HL-60 (cell line): ENCODE measurements at regions not wholly inside any gene's neighbourhood (a gene's known extent, or its start where the extent isn't known, plus 50 kb on each side); places are given as distances from the start of the nearest gene placed in this dataset.

ENCODE experiments used
- DNase-seq, 2 experiments: peaks; one replicate each; pipeline ENCODE4 v3.0.0-alpha.2; 2010 to 2020; ENCODE audit warnings: low read depth in 1 of 2, low spot score in 1 of 2
- H3K27ac ChIP-seq: fragments of 250-450 bp; sonication (Bioruptor Pico); replicated peaks from 2 replicates; pipeline ENCODE4 v1.5.1; 2020; ENCODE audit warnings: mild to moderate bottlenecking, moderate library complexity
- H3K27me3 ChIP-seq: fragments of 250-450 bp; sonication (Bioruptor Pico); 2 replicates; pipeline ENCODE4 v1.5.1; 2021; ENCODE audit warnings: mild to moderate bottlenecking, moderate library complexity; ENCODE audit not compliant: insufficient read depth, poor library complexity, severe bottlenecking
- H3K4me3 ChIP-seq: replicated peaks from 2 replicates; pipeline ENCODE4 v1.5.1; 2011; ENCODE audit warnings: mild to moderate bottlenecking, control low read depth, low read length; ENCODE audit not compliant: insufficient read depth
- CTCF ChIP-seq: IDR thresholded peaks from one replicate; pipeline ENCODE4 v1.5.1; 2011; ENCODE audit warnings: low read length, control low read depth, inconsistent platforms; ENCODE audit not compliant: insufficient read depth
- GABPA ChIP-seq: IDR thresholded peaks from 2 replicates; pipeline ENCODE4 v1.6.1; 2012; ENCODE audit warnings: low read depth
- POLR2AphosphoS5 ChIP-seq: IDR thresholded peaks from 2 replicates; pipeline ENCODE4 v1.6.1; 2012; ENCODE audit warnings: low read depth
- REST ChIP-seq: IDR thresholded peaks from 2 replicates; pipeline ENCODE4 v1.6.1; 2012; ENCODE audit warnings: low read depth; ENCODE audit not compliant: insufficient replicate concordance
- SPI1 ChIP-seq: IDR thresholded peaks from 2 replicates; pipeline ENCODE4 v1.6.1; 2012; ENCODE audit warnings: low read depth, mild to moderate bottlenecking, borderline replicate concordance

GRCh38 chr6:71706523-71706922, 179.8 kb upstream of the RIMS1 start:
- H3K27me3 ChIP-seq = no peaks in the 10 kb centered on the region
- TF ChIP-seq REST = no peak
- TF ChIP-seq SPI1 = peak; percentile 85
- no peak for DNase-seq
- H3K27ac ChIP-seq = no peak overlapping the region
- H3K4me3 ChIP-seq = no peak overlapping the region

- TF ChIP-seq CTCF (no peak), POLR2AphosphoS5 (no peak), REST (no peak)
- no peak for DNase-seq
- H3K27ac ChIP-seq = no peak overlapping the region
- no peak overlapping the region for H3K4me3 ChIP-seq
- H3K27me3 ChIP-seq = no peaks in the 10 kb centered on the region
Measured at GRCh38 chr6:71707059-71707458, 179.3 kb upstream of the RIMS1 start.

- no peak overlapping the region for H3K27ac ChIP-seq
- no peaks in the 10 kb centered on the region for H3K27me3 ChIP-seq
- H3K4me3 ChIP-seq = no peak overlapping the region
- DNase-seq = no peak
- no peak for TF ChIP-seq POLR2AphosphoS5
- TF ChIP-seq CTCF = no peak
- TF ChIP-seq GABPA = no peak
- TF ChIP-seq REST = no peak
- TF ChIP-seq SPI1 = no peak
Measured at GRCh38 chr6:71720705-71721104, 165.6 kb upstream of the RIMS1 start.

GRCh38 chr6:71721642-71722041, 164.7 kb upstream of the RIMS1 start:
- no peak overlapping the region for H3K27ac ChIP-seq
- TF ChIP-seq GABPA (no peak), CTCF (no peak), SPI1 (no peak), REST (no peak), POLR2AphosphoS5 (no peak)
- DNase-seq = no peak
- H3K4me3 ChIP-seq = no peak overlapping the region
- H3K27me3 ChIP-seq = no peaks in the 10 kb centered on the region
